Endothelial cell of umbilical vein (primary cell): ENCODE measurements at regions not wholly inside any gene's neighbourhood (a gene's known extent, or its start where the extent isn't known, plus 50 kb on each side); places are given as distances from the start of the nearest gene placed in this dataset.

Experiments
- CTCF ChIP-seq, 2 donors: IDR thresholded peaks; 1 replicate in 1 of 2; 2 replicates in 1 of 2; pipeline ENCODE4 v1.5.1; 2011; ENCODE audit warnings: low read length in 2 of 2, mild to moderate bottlenecking in 2 of 2, moderate library complexity in 2 of 2, control low read depth in 1 of 2, inconsistent platforms in 1 of 2, low read depth in 1 of 2; ENCODE audit not compliant: insufficient read depth in 1 of 2; ENCODE audit errors: extremely low read depth in 1 of 2
- JUN ChIP-seq: IDR thresholded peaks from 2 replicates; pipeline ENCODE4 v1.6.1; 2011; ENCODE audit warnings: borderline replicate concordance, low read depth; ENCODE audit not compliant: insufficient read length, insufficient read depth
- MYC ChIP-seq: IDR thresholded peaks from one replicate; pipeline ENCODE4 v1.6.1; 2011; ENCODE audit warnings: mild to moderate bottlenecking, low read depth, low read length
- POLR2AphosphoS5 ChIP-seq: IDR thresholded peaks from 2 replicates; pipeline ENCODE4 v1.6.1; 2012; ENCODE audit warnings: low read depth, mild to moderate bottlenecking, control low read depth, low read length, moderate library complexity; ENCODE audit not compliant: insufficient read depth

GRCh38 chr3:86269364-86270155, 721.4 kb downstream of the VGLL3 start:
- TF ChIP-seq JUN, result no peak
- no peak for TF ChIP-seq CTCF (IDR thresholded peaks at IDR 0.05; ENCODE audit: extremely low read depth in 1 of 2, insufficient read depth in 1 of 2, low read depth in 1 of 2, low read length in 2 of 2)
- TF ChIP-seq MYC, result no peak
- TF ChIP-seq POLR2AphosphoS5, result no peak
